ENCODE measurements at regions not wholly inside any gene's neighbourhood (a gene's known extent, or its start where the extent isn't known, plus 50 kb on each side); places are given as distances from the start of the nearest gene placed in this dataset.
"Not testable (repeated sequence)": the region's sequence is repeated elsewhere in the genome, so short reads cannot be mapped to it uniquely, and the experiment has no call there.

DNA sequence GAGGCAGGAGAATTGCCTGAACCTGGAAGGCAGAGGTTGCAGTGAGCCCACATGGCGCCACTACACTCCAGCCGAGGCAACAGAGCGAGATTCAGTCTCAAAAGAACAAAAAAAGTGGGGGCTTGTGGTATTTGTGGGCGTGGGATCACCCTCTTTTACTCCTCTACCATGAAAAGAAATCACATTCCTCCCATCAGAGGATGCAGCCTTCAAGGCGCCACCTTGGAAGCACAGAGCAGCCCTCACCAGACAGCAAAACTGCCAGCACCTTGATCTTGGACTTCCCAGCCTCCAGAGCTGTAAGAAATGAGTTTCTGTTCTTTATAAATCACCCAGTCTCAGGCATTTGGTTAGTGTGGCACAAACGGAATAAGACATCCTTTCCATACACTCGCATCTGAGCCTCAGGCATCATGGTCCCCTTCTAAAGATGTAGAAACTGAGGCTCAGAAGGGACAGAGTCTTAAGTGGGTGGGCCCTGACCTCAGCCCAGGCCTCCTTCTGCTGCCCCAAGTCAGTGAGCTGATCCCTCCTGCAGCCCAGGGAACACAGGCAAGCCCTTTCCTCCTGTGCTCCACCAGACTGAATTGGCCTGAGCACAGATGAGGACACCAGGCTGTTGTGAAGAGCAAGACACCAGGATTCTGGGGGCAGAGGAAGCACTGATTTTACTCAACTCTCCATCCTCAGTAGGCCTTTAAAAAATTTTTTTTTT is 201.7 kb upstream of the LINGO1 start:
- Mint-ChIP-seq H3K27me3 (peaks cover 6% of the 10 kb centered on the region), H3K4me1 (peaks cover 4% of the 10 kb centered on the region), H3K36me3 (no peaks in the 10 kb centered on the region), H3K4me3 (no peak overlapping the region), H3K27ac (no peak overlapping the region), H3K9me3 (ENCODE audit: low read depth) (no peaks in the 10 kb centered on the region)
- DNase-seq (no peak), ATAC-seq (no peak)
- CTCF ChIA-PET: no interaction called here

DNA sequence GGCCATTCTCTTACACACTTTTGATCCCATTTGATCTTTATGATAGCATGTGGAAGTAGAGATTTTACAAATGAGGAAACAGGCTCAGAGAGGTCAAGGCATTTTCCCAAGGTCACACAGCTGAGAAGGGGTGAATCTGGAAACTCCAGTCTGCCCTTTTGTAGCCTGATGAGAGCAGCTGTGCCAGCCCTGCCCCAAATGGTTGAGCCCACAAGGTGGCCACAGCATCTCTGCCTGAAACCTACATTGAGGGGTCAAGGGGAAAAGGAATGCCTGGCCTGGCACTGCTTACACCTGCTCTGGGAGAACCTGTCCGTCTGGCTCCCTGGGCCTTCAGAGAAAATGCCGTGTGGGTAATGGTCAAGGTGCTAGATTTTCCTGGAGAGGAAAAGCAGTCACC is 200.2 kb upstream of the LINGO1 start:
- Mint-ChIP-seq H3K4me1 (peaks cover 4% of the 10 kb centered on the region), H3K36me3 (no peaks in the 10 kb centered on the region), H3K4me3 (no peak overlapping the region), H3K27ac (no peak overlapping the region), H3K9me3 (ENCODE audit: low read depth) (no peaks in the 10 kb centered on the region), H3K27me3 (peaks cover 6% of the 10 kb centered on the region)
- ATAC-seq (no peak), DNase-seq (no peak)
- CTCF ChIA-PET: interaction anchor here (1.1 kb wide), 1 partner anchor 11 kb away, joined by 4 read pairs; no protein-coding TSS in a partner anchor

DNA sequence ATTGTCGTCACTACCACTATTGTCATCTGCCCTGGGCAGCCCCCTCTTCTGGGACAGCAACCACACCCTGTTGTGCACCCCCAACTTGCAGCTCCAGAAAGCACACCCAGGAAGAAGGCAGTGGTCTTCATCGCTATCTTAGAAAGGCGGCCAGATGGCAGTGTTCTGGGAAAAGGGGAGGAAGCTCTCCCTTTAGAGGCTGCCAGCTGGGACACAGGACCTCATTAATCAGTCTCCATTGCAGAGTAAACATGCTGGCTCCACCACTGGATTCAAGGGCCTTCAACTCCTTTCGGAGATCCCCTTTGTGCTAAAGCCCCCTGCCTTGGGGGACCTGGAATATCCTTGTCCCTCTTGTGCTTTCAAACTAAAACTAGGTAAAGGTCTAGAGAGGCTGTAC is 199.3 kb upstream of the LINGO1 start:
- H3K4me1 Mint-ChIP-seq: peaks cover 4% of the 10 kb centered on the region
- H3K4me3 Mint-ChIP-seq: no peak overlapping the region
- H3K27me3 Mint-ChIP-seq: peaks cover 5% of the 10 kb centered on the region
- CTCF ChIA-PET: interaction anchor here (1.1 to 1.6 kb wide), 2 partner anchors 10 to 17 kb away, joined by 3 to 4 read pairs; no protein-coding TSS in a partner anchor
- ATAC-seq: no peak
- DNase-seq: no peak
- no peak overlapping the region for H3K27ac Mint-ChIP-seq
- no peaks in the 10 kb centered on the region for H3K9me3 Mint-ChIP-seq (ENCODE audit: low read depth)
- no peaks in the 10 kb centered on the region for H3K36me3 Mint-ChIP-seq

DNA sequence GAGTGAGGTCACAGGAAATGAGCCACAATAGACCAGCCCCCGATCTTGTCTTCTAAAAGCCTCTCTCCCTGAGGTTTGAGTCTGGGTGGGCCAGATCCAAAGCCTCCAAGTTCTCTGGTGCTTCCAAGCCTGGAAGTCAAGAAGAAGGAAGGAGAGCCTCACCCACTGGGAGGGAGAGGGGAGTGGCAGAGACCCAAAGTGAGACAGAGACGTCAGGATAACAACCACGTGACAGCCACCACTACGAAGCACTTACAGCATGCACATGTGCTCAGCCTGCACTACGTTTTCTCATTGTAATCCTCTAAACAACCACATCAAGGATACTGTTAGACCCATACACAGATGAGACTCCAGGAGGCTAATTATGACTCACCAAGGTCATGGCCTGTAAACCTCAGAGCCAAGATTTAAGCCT is 197.3 kb upstream of the LINGO1 start:
- Mint-ChIP-seq H3K27me3 (peaks cover 2% of the 10 kb centered on the region), H3K4me3 (no peak overlapping the region), H3K27ac (no peak overlapping the region), H3K4me1 (peaks cover 4% of the 10 kb centered on the region), H3K9me3 (ENCODE audit: low read depth) (no peaks in the 10 kb centered on the region), H3K36me3 (no peaks in the 10 kb centered on the region)
- DNase-seq: no peak
- CTCF ChIA-PET: interaction anchor here (1.4 kb wide), 1 partner anchor 9 kb away, joined by 5 read pairs; no protein-coding TSS in a partner anchor
- ATAC-seq: no peak

DNA sequence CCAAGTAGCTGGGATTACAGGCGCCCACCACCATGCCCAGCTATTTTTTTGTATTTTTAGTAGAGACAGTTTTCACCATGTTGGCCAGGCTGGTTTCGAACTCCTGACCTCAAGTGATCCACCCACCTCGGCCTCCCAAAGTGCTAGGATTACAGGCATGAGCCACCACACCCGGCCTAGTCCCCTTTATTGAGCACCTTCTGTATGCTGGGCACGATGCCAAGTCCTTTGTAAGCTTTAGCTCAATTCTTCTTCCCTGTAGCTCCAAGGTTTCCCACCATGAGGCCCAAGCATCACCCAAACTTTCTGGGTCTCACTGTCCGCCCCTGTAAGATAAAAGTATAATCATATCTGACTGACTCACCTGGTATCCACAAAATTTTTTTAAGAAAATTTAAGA is 196.6 kb upstream of the LINGO1 start:
- not testable (repeated sequence) for H3K27ac Mint-ChIP-seq; H3K27me3 Mint-ChIP-seq; ATAC-seq; H3K4me3 Mint-ChIP-seq; H3K36me3 Mint-ChIP-seq; H3K4me1 Mint-ChIP-seq; DNase-seq; H3K9me3 Mint-ChIP-seq (ENCODE audit: low read depth)
- CTCF ChIA-PET: interaction anchor here (1.4 kb wide), 1 partner anchor 8 kb away, joined by 5 read pairs; no protein-coding TSS in a partner anchor

DNA sequence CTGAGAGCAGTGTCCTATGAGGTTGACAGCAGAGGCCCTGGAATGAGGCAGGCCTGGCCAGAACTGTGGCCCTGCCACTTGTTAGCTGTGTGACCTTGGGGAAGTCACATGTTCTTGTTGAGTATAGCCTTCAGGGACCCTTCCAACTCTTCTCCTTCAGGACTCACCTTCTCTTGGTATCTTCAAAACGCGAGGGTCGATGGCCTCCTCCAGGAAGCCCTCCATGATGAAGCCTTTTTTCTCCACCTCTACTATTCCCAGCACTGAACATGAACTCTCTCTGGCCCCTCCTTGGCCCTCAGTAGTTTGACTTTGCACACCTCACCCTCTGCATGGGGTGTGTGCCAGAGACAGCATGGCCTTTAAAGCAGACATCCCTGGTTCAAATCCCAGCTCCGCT is 195.1 kb upstream of the LINGO1 start:
- DNase-seq: no peak
- no peaks in the 10 kb centered on the region for H3K9me3 Mint-ChIP-seq (ENCODE audit: low read depth)
- no peak overlapping the region for H3K27ac Mint-ChIP-seq
- peaks cover 4% of the 10 kb centered on the region for H3K4me1 Mint-ChIP-seq
- H3K4me3 Mint-ChIP-seq: no peak overlapping the region
- CTCF ChIA-PET: no interaction called here
- ATAC-seq: no peak
- H3K36me3 Mint-ChIP-seq: no peaks in the 10 kb centered on the region
- peaks cover 7% of the 10 kb centered on the region for H3K27me3 Mint-ChIP-seq

DNA sequence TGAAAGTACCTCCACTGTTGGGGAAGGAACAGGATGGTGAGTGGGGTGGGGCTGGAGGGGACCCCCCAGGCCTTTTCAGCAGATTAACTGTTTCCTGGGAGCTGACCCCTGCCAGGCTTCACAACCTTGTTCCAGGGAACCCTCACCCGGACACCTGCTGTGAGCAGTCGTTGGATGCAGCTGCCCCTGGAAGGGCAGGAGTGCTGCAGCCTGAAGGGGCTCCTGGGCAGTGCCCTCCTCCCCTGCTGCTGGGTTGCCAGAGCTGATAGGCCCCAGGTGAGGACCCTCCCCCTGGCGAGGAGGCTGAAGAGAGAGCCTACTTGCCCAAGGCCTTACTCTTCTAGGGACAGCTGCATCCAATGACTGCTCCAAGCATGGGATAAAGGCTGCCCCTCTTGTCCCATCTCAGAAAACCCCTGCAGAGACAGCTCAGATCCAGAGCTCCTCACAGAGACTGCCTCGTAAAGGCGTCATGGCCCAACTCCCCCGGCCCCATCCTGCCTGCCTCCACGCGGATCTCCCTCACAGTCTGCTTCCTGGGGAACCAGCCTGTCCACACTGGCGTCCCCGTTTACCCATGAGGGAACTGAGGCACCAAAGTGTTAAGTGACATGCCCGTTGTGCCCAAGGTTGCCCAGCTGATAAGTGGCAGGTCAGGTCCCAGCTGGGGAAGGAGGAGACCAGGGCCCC is 193.4 kb upstream of the LINGO1 start:
- no peaks in the 10 kb centered on the region for H3K36me3 Mint-ChIP-seq
- peaks cover 20% of the 10 kb centered on the region for H3K27me3 Mint-ChIP-seq
- CTCF ChIA-PET: no interaction called here
- H3K4me3 Mint-ChIP-seq: no peak overlapping the region
- DNase-seq (no peak), ATAC-seq (no peak)
- peaks cover 4% of the 10 kb centered on the region for H3K4me1 Mint-ChIP-seq
- no peak overlapping the region for H3K27ac Mint-ChIP-seq
- no peaks in the 10 kb centered on the region for H3K9me3 Mint-ChIP-seq (ENCODE audit: low read depth)

DNA sequence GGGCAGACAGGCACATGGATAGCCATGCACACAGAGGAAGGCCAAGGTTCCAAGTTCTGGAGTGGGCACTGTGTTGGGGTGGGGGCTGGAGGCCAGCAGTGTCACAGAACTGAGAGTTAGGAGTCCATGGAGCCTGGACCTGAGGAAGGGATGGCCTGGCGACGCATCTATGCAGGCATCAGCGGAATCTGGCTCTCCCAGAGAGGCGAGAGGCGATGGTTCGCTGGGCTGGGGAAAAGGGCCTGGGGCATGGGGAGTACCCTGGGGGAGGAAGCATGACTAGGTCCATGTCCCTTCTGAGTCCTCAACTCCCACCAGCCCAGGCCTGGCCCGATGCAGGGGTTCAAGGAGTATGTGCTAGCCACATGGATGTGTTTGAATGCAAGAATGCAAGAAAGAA is 192.8 kb upstream of the LINGO1 start:
- ATAC-seq: no peak
- Mint-ChIP-seq H3K4me1 (peaks cover 4% of the 10 kb centered on the region), H3K36me3 (no peaks in the 10 kb centered on the region), H3K27me3 (peaks cover 26% of the 10 kb centered on the region), H3K4me3 (no peak overlapping the region), H3K9me3 (ENCODE audit: low read depth) (no peaks in the 10 kb centered on the region), H3K27ac (no peak overlapping the region)
- CTCF ChIA-PET: no interaction called here
- DNase-seq: no peak

DNA sequence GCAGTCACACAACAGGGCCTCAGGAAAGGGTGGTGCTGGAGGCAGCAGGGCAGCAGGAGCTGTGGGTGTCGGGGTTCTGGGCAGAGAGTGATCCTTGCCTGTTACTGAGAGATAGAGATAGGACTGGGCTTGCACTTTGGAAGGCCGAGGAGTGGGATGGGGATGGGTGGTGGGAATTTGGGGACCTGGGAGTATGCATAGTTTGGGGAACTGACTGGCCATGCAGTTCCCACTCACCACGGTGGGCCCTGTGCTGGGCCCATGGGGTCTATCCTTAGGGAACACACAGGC is 192.5 kb upstream of the LINGO1 start:
- CTCF ChIA-PET: no interaction called here
- H3K27me3 Mint-ChIP-seq: peaks cover 30% of the 10 kb centered on the region
- H3K9me3 Mint-ChIP-seq (ENCODE audit: low read depth): no peaks in the 10 kb centered on the region
- H3K4me1 Mint-ChIP-seq: peaks cover 6% of the 10 kb centered on the region
- no peak overlapping the region for H3K4me3 Mint-ChIP-seq
- no peak overlapping the region for H3K27ac Mint-ChIP-seq
- no peak for DNase-seq
- ATAC-seq: no peak
- no peaks in the 10 kb centered on the region for H3K36me3 Mint-ChIP-seq

DNA sequence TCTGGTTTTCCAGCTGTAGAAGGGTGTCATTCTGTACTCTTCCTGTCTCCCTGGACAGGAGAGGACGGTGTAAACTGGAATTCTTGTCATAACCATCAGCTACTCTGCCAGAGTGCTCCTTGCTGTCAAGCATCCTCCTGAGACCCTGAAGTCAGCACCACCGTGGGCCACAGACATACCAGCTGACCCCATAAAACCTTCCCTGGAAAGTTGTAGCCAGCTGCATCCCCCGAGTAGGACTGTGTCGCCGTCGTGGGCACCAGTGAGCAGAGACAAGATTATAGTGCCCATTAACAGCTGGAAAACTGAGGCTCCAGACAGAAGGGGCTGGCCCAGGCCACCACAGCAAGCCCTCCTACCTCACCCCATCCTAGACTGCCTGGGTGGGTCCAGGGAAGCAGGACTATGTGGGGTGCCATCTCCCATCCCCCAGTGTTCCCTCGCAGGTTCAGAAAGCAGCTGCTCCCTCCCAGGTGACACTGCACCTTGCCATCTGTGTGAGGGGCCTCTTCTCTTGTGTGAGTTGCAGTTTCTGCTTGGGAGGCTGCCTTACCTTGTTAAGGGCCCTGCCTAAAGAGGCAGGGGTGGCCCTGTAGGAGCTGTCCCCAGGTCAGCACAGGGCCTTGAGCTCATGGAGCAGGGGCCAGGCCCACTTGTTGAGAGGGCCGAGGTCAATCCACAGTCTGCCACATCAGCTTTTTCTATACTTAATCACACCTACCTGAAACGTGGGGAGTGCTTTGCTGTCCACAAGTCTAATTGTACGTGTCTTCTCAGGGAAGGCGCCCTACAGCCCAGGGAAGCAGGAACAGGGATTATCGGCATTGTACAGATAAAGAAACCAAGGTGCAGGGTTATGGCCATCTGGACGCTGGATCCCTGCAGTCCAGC is 191.9 kb upstream of the LINGO1 start:
- Mint-ChIP-seq H3K27ac (no peak overlapping the region), H3K36me3 (no peaks in the 10 kb centered on the region), H3K4me3 (no peak overlapping the region), H3K4me1 (peaks cover 2% of the 10 kb centered on the region), H3K27me3 (peaks cover 30% of the 10 kb centered on the region), H3K9me3 (ENCODE audit: low read depth) (no peaks in the 10 kb centered on the region)
- CTCF ChIA-PET: interaction anchor here (1.0 kb wide), 1 partner anchor 191 kb away, joined by 3 read pairs; no protein-coding TSS in a partner anchor
- ATAC-seq (no peak), DNase-seq (no peak)

DNA sequence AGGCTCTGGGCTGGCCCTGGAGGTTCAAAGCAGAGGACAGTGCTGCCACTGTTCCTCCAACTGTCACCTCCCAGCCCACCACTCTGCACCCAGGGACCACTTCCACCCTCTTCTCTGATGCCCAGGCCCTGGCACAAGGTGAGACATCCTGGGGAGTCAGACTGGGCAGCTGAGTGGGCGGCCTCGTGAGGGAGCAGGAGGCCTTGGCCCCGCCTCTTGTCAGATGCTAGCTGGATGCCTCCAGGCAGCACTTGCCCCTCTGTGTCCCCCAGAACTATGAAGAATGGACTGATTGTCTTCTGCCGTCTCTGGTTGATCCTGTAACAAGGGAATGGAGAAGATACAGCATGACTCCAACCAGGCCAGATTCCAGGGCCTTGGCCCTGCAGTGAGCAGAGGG is 191.0 kb upstream of the LINGO1 start:
- Mint-ChIP-seq H3K36me3 (no peaks in the 10 kb centered on the region), H3K4me3 (no peak overlapping the region), H3K4me1 (peaks cover 2% of the 10 kb centered on the region), H3K27me3 (peaks cover 30% of the 10 kb centered on the region), H3K27ac (no peak overlapping the region), H3K9me3 (ENCODE audit: low read depth) (no peaks in the 10 kb centered on the region)
- CTCF ChIA-PET: no interaction called here
- DNase-seq (no peak), ATAC-seq (no peak)

DNA sequence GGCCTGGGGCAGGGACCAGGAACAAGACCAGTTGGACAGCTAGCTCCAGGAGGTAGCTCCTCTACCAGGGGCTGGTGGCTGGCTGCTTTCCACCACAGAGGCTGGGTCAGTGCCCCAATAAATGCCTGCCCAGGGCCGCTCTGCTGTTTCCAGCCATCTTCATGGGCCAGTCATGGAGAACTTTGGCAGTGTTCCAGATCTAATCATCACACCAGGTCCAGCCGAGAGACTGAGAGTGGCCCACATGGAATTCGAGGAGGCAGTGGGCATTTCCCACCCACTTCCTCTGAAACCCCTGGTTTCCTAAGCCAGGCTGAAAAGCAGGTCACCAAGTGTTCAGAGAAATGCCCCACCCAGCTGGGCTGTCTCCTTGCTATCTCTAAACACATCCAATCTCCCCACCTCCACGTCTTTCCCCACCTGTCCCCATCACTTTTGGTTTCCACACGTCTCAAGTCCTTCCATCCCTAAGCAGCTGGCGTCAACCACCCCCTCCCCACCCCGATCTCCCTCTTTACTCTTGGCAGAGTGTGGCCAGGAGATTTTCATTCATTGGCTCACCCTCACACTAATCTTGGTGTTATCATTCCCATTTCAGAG is 190.0 kb upstream of the LINGO1 start:
- CTCF ChIA-PET: interaction anchor here (1.6 to 2.5 kb wide), 2 partner anchors 188 to 280 kb away, joined by 6 to 39 read pairs; no protein-coding TSS in a partner anchor
- no peak overlapping the region for H3K27ac Mint-ChIP-seq
- DNase-seq (no peak), ATAC-seq (no peak)
- H3K9me3 Mint-ChIP-seq (ENCODE audit: low read depth): no peaks in the 10 kb centered on the region
- no peaks in the 10 kb centered on the region for H3K36me3 Mint-ChIP-seq
- H3K4me1 Mint-ChIP-seq: peaks cover 2% of the 10 kb centered on the region
- H3K4me3 Mint-ChIP-seq: no peak overlapping the region
- peaks cover 35% of the 10 kb centered on the region for H3K27me3 Mint-ChIP-seq

DNA sequence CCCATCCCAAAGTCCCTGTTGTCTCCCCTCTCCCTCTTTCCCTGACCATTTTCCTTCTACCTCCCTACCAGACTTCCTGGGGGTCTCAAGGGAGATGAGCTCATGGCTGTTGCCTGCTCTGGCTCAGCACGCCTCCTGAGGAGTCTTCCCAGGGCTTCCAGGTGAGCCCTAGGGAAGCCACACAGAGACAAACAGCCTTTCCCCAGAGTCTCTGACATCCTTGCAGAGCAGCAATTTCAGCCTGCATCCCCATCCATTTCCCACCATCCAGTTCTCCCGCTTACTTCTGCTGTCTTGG is 189.2 kb upstream of the LINGO1 start:
- no peak for ATAC-seq
- peaks cover 2% of the 10 kb centered on the region for H3K4me1 Mint-ChIP-seq
- H3K36me3 Mint-ChIP-seq: no peaks in the 10 kb centered on the region
- no peaks in the 10 kb centered on the region for H3K9me3 Mint-ChIP-seq (ENCODE audit: low read depth)
- no peak overlapping the region for H3K4me3 Mint-ChIP-seq
- CTCF ChIA-PET: interaction anchor here (1.0 to 2.5 kb wide), 7 partner anchors 8 to 279 kb away, joined by 3 to 39 read pairs (median 4); no protein-coding TSS in a partner anchor
- no peak for DNase-seq
- H3K27me3 Mint-ChIP-seq: peaks cover 42% of the 10 kb centered on the region
- H3K27ac Mint-ChIP-seq: no peak overlapping the region

All from activated CD8-positive, alpha-beta memory T cell treated with anti-CD3 and anti-CD28 coated beads, Interleukin-2, amount 10 ng/mL, durations not matched to agents 7 days and 5 days (primary cell).